OCI-LY3 (cell line): ENCODE measurements at regions not wholly inside any gene's neighbourhood (a gene's known extent, or its start where the extent isn't known, plus 50 kb on each side); places are given as distances from the start of the nearest gene placed in this dataset.

Experiments used
- EZH2phosphoT487 ChIP-seq: fragments of 200-600 bp; shearing (Covaris generic); IDR thresholded peaks from 2 replicates; pipeline ENCODE4 v1.6.1; 2018; ENCODE audit warnings: antibody characterized with exemption, mixed run types, low read depth
- TF ChIP-seq, protein P1 (sequence below): fragments of 200-600, 300-600 bp; sonication (generic); IDR thresholded peaks from 2 replicates; pipeline ENCODE4 v1.5.1; 2014; ENCODE audit warnings: antibody characterized with exemption, low read length, low read depth

DNA sequence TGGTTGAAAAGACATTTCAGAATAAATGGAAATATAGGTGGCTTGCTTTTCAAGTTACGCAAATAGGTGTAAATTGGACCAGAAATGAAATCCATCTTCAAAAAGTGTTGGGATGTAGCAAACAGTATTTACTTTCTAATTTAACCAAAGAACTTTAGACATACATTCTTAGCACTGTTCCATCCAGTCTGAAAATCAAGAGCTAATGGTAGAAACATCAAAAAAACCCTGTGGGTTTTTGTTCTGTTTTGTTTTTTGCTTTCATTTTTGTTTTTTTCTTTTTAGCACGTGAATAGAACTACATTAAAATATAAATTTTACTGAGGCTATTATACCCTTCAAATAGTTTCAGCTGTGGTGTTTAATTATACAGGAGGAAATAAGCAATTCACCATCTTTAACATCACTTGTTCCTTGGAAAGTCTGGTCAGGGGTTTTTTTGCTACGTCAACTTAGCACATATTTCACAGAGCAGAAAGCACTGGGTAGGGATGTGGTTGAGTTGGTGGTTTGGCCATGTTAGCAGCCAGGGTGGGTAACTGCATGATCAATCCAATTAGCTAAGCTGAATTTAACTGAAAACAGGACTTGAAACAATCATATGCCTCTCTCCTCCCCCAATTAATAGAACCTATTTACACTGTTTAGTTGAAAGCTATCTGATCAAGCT, 275.4 kb upstream of the PFKP start:
- TF ChIP-seq, protein P1, sequence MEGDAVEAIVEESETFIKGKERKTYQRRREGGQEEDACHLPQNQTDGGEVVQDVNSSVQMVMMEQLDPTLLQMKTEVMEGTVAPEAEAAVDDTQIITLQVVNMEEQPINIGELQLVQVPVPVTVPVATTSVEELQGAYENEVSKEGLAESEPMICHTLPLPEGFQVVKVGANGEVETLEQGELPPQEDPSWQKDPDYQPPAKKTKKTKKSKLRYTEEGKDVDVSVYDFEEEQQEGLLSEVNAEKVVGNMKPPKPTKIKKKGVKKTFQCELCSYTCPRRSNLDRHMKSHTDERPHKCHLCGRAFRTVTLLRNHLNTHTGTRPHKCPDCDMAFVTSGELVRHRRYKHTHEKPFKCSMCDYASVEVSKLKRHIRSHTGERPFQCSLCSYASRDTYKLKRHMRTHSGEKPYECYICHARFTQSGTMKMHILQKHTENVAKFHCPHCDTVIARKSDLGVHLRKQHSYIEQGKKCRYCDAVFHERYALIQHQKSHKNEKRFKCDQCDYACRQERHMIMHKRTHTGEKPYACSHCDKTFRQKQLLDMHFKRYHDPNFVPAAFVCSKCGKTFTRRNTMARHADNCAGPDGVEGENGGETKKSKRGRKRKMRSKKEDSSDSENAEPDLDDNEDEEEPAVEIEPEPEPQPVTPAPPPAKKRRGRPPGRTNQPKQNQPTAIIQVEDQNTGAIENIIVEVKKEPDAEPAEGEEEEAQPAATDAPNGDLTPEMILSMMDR, result no peak
- TF ChIP-seq EZH2phosphoT487, result no peak
